ENCODE measurements at regions not wholly inside any gene's neighbourhood (a gene's known extent, or its start where the extent isn't known, plus 50 kb on each side); places are given as distances from the start of the nearest gene placed in this dataset.
"Not testable (repeated sequence)": the region's sequence is repeated elsewhere in the genome, so short reads cannot be mapped to it uniquely, and the experiment has no call there.

- H3K36me3 ChIP-seq (ENCODE audit: control insufficient read depth, insufficient read depth, low read length), result no peaks in the 10 kb centered on the region
- H3K18ac ChIP-seq (ENCODE audit: low read length), result peak overlapping the region; percentile 39
- H3K4ac ChIP-seq (ENCODE audit: low read depth, low read length), result no peak overlapping the region
- H4K8ac ChIP-seq (ENCODE audit: low read depth, low read length), result no peak overlapping the region
- no peak overlapping the region for H4K5ac ChIP-seq (ENCODE audit: low read length)
- H3K4me2 ChIP-seq (ENCODE audit: low read length), result no peak overlapping the region
- peak; percentile 81 for DNase-seq
- H2AK5ac ChIP-seq (ENCODE audit: low read length), result no peak overlapping the region
- no peak overlapping the region for H3K56ac ChIP-seq (ENCODE audit: low read length)
- no peaks in the 10 kb centered on the region for H3K79me2 ChIP-seq (ENCODE audit: control insufficient read depth, insufficient read depth, low read length)
- WGBS (ENCODE audit: extremely low coverage, insufficient coverage, low lambda C conversion rate), result no CpG with 5 or more reads among the region's 5 CpGs
- no peak overlapping the region for H2BK120ac ChIP-seq (ENCODE audit: low read depth, low read length)
- no peak overlapping the region for H3K23ac ChIP-seq (ENCODE audit: low read length)
- H3K9ac ChIP-seq (ENCODE audit: low read length), result no peak overlapping the region
- no peaks in the 10 kb centered on the region for H3K27me3 ChIP-seq (ENCODE audit: insufficient read depth, low read length, poor library complexity)
- H3K4me3 ChIP-seq (ENCODE audit: low read length), result no peak overlapping the region
- no peak overlapping the region for H3K27ac ChIP-seq (ENCODE audit: low read depth, low read length)
- peaks cover 4% of the 10 kb centered on the region for H3K4me1 ChIP-seq (ENCODE audit: control insufficient read depth, low read depth, low read length)
- H2BK15ac ChIP-seq (replicated peaks; ENCODE audit: low read depth), result no peak overlapping the region
- H2BK5ac ChIP-seq (ENCODE audit: low read length), result no peak overlapping the region
- H3K79me1 ChIP-seq (ENCODE audit: low read length), result no peaks in the 10 kb centered on the region
Observed at GRCh38 chr9:3736161-3736560, 210.4 kb upstream of the RFX3 start.

GRCh38 chr9:3735251-3735650 lies 209.4 kb upstream of the RFX3 start:
- DNase-seq, result no peak
- Histone ChIP-seq H2BK120ac (ENCODE audit: low read depth, low read length) (no peak overlapping the region), H2BK5ac (ENCODE audit: low read length) (no peak overlapping the region), H3K79me1 (ENCODE audit: low read length) (no peaks in the 10 kb centered on the region), H3K56ac (ENCODE audit: low read length) (no peak overlapping the region), H3K4me2 (ENCODE audit: low read length) (no peak overlapping the region), H3K4me3 (ENCODE audit: low read length) (no peak overlapping the region), H4K5ac (ENCODE audit: low read length) (no peak overlapping the region), H2AK5ac (ENCODE audit: low read length) (no peak overlapping the region), H3K4ac (ENCODE audit: low read depth, low read length) (no peak overlapping the region), H2BK15ac (replicated peaks; ENCODE audit: low read depth) (no peak overlapping the region), H3K23ac (ENCODE audit: low read length) (no peak overlapping the region), H3K18ac (ENCODE audit: low read length) (no peak overlapping the region), H3K27ac (ENCODE audit: low read depth, low read length) (no peak overlapping the region), H4K8ac (ENCODE audit: low read depth, low read length) (peak overlapping the region; percentile 76), H3K27me3 (ENCODE audit: insufficient read depth, low read length, poor library complexity) (no peaks in the 10 kb centered on the region), H3K79me2 (ENCODE audit: control insufficient read depth, insufficient read depth, low read length) (no peaks in the 10 kb centered on the region), H3K36me3 (ENCODE audit: control insufficient read depth, insufficient read depth, low read length) (no peaks in the 10 kb centered on the region), H3K4me1 (ENCODE audit: control insufficient read depth, low read depth, low read length) (peaks cover 2% of the 10 kb centered on the region), H3K9ac (ENCODE audit: low read length) (no peak overlapping the region)
- no CpG with 5 or more reads among the region's 4 CpGs for WGBS (ENCODE audit: extremely low coverage, insufficient coverage, low lambda C conversion rate)

- not testable (repeated sequence) for H3K23ac ChIP-seq (ENCODE audit: low read length); H3K79me2 ChIP-seq (ENCODE audit: control insufficient read depth, insufficient read depth, low read length); H3K27me3 ChIP-seq (ENCODE audit: insufficient read depth, low read length, poor library complexity); H2AK5ac ChIP-seq (ENCODE audit: low read length); H3K4ac ChIP-seq (ENCODE audit: low read depth, low read length); H3K36me3 ChIP-seq (ENCODE audit: control insufficient read depth, insufficient read depth, low read length); H3K4me2 ChIP-seq (ENCODE audit: low read length); H3K4me3 ChIP-seq (ENCODE audit: low read length); DNase-seq; H3K27ac ChIP-seq (ENCODE audit: low read depth, low read length); H3K4me1 ChIP-seq (ENCODE audit: control insufficient read depth, low read depth, low read length); H3K79me1 ChIP-seq (ENCODE audit: low read length); H4K8ac ChIP-seq (ENCODE audit: low read depth, low read length); H2BK15ac ChIP-seq (replicated peaks; ENCODE audit: low read depth); H4K5ac ChIP-seq (ENCODE audit: low read length); H2BK5ac ChIP-seq (ENCODE audit: low read length); H3K9ac ChIP-seq (ENCODE audit: low read length)
- Histone ChIP-seq H3K18ac (ENCODE audit: low read length) (peak overlapping the region; percentile 70), H2BK120ac (ENCODE audit: low read depth, low read length) (peak overlapping the region; percentile 10), H3K56ac (ENCODE audit: low read length) (peak overlapping the region; percentile 27)
- WGBS (ENCODE audit: extremely low coverage, insufficient coverage, low lambda C conversion rate), result no CpG with 5 or more reads among the region's 56 CpGs
Observed at GRCh38 chr9:3733527-3734262, 207.9 kb upstream of the RFX3 start.

- Histone ChIP-seq H3K27me3 (ENCODE audit: insufficient read depth, low read length, poor library complexity) (no peaks in the 10 kb centered on the region), H4K8ac (ENCODE audit: low read depth, low read length) (no peak overlapping the region), H2BK5ac (ENCODE audit: low read length) (no peak overlapping the region), H3K4ac (ENCODE audit: low read depth, low read length) (no peak overlapping the region), H3K27ac (ENCODE audit: low read depth, low read length) (no peak overlapping the region), H3K4me2 (ENCODE audit: low read length) (no peak overlapping the region), H3K79me1 (ENCODE audit: low read length) (no peaks in the 10 kb centered on the region), H2BK120ac (ENCODE audit: low read depth, low read length) (peak overlapping the region; percentile 10), H3K79me2 (ENCODE audit: control insufficient read depth, insufficient read depth, low read length) (no peaks in the 10 kb centered on the region), H3K9ac (ENCODE audit: low read length) (no peak overlapping the region), H3K4me3 (ENCODE audit: low read length) (no peak overlapping the region), H3K56ac (ENCODE audit: low read length) (no peak overlapping the region), H3K18ac (ENCODE audit: low read length) (peak overlapping the region; percentile 80), H2BK15ac (replicated peaks; ENCODE audit: low read depth) (no peak overlapping the region), H2AK5ac (ENCODE audit: low read length) (no peak overlapping the region), H3K36me3 (ENCODE audit: control insufficient read depth, insufficient read depth, low read length) (no peaks in the 10 kb centered on the region), H3K23ac (ENCODE audit: low read length) (no peak overlapping the region), H3K4me1 (ENCODE audit: control insufficient read depth, low read depth, low read length) (peaks cover 2% of the 10 kb centered on the region), H4K5ac (ENCODE audit: low read length) (no peak overlapping the region)
- DNase-seq, result no peak
- WGBS (ENCODE audit: extremely low coverage, insufficient coverage, low lambda C conversion rate), result no CpG with 5 or more reads among the region's 3 CpGs
Observed at GRCh38 chr9:3733039-3733408, 207.2 kb upstream of the RFX3 start.

- WGBS (ENCODE audit: extremely low coverage, insufficient coverage, low lambda C conversion rate), result no CpG with 5 or more reads among the region's 7 CpGs
- H3K56ac ChIP-seq (ENCODE audit: low read length), result no peak overlapping the region
- no peak overlapping the region for H3K4me3 ChIP-seq (ENCODE audit: low read length)
- H4K5ac ChIP-seq (ENCODE audit: low read length), result no peak overlapping the region
- no peak overlapping the region for H3K18ac ChIP-seq (ENCODE audit: low read length)
- no peak overlapping the region for H4K8ac ChIP-seq (ENCODE audit: low read depth, low read length)
- H2BK120ac ChIP-seq (ENCODE audit: low read depth, low read length), result no peak overlapping the region
- H2BK15ac ChIP-seq (replicated peaks; ENCODE audit: low read depth), result no peak overlapping the region
- no peak overlapping the region for H3K23ac ChIP-seq (ENCODE audit: low read length)
- H3K27ac ChIP-seq (ENCODE audit: low read depth, low read length), result no peak overlapping the region
- H3K4ac ChIP-seq (ENCODE audit: low read depth, low read length), result no peak overlapping the region
- H3K4me1 ChIP-seq (ENCODE audit: control insufficient read depth, low read depth, low read length), result peaks cover 2% of the 10 kb centered on the region
- no peaks in the 10 kb centered on the region for H3K36me3 ChIP-seq (ENCODE audit: control insufficient read depth, insufficient read depth, low read length)
- H3K79me2 ChIP-seq (ENCODE audit: control insufficient read depth, insufficient read depth, low read length), result no peaks in the 10 kb centered on the region
- no peaks in the 10 kb centered on the region for H3K79me1 ChIP-seq (ENCODE audit: low read length)
- H3K4me2 ChIP-seq (ENCODE audit: low read length), result no peak overlapping the region
- H3K27me3 ChIP-seq (ENCODE audit: insufficient read depth, low read length, poor library complexity), result no peaks in the 10 kb centered on the region
- no peak overlapping the region for H2AK5ac ChIP-seq (ENCODE audit: low read length)
- no peak overlapping the region for H2BK5ac ChIP-seq (ENCODE audit: low read length)
- peak; percentile 88 for DNase-seq
- no peak overlapping the region for H3K9ac ChIP-seq (ENCODE audit: low read length)
Observed at GRCh38 chr9:3732077-3733038, 206.6 kb upstream of the RFX3 start.

Measured in mesendoderm (in vitro differentiated cells).